Lung (tissue), 11 donors: ENCODE measurements at regions not wholly inside any gene's neighbourhood (a gene's known extent, or its start where the extent isn't known, plus 50 kb on each side); places are given as distances from the start of the nearest gene placed in this dataset.

Experiments
- ATAC-seq: fragments of 200-7000 bp; cut with Tn5 transposase; one replicate; pipeline ENCODE4 v1.9.1; 2020; ENCODE audit warnings: moderate number of reproducible peaks; ENCODE audit not compliant: insufficient read depth, low FRiP score
- DNase-seq, 3 donors: peaks; one replicate each; pipeline ENCODE4 v3.0.0-alpha.2; 2013 to 2017
- H3K27ac ChIP-seq, 2 donors: one replicate each; pipeline ENCODE4 v1.5.1; 2013; ENCODE audit warnings: mild to moderate bottlenecking in 2 of 2, moderate library complexity in 2 of 2, control low read depth in 1 of 2, inconsistent platforms in 1 of 2, low read depth in 1 of 2, low read length in 1 of 2
- H3K27me3 ChIP-seq, 3 donors: one replicate each; pipeline ENCODE4 v1.5.1; 2013; ENCODE audit warnings: low read length in 2 of 3; ENCODE audit not compliant: control insufficient read depth in 3 of 3, insufficient read depth in 3 of 3
- H3K36me3 ChIP-seq, 4 donors: one replicate each; pipeline ENCODE4 v1.5.1; 2013; ENCODE audit warnings: low read length in 4 of 4, mild to moderate bottlenecking in 1 of 4, moderate library complexity in 1 of 4; ENCODE audit not compliant: control insufficient read depth in 4 of 4, insufficient read depth in 4 of 4
- H3K4me1 ChIP-seq, 5 donors: one replicate each; pipeline ENCODE4 v1.5.1; 2013; ENCODE audit warnings: low read length in 5 of 5, mild to moderate bottlenecking in 2 of 5, moderate library complexity in 1 of 5; ENCODE audit not compliant: control insufficient read depth in 5 of 5, insufficient read depth in 5 of 5
- H3K4me3 ChIP-seq: one replicate; pipeline ENCODE4 v1.5.1; 2013; ENCODE audit warnings: mild to moderate bottlenecking, control low read depth, moderate library complexity
- H3K9ac ChIP-seq, 2 donors: one replicate each; pipeline ENCODE4 v1.5.1; 2013; ENCODE audit warnings: low read length in 2 of 2, control low read depth in 1 of 2; ENCODE audit not compliant: insufficient read depth in 1 of 2
- H3K9me3 ChIP-seq, 4 donors: one replicate each; pipeline ENCODE4 v1.5.1; 2013; ENCODE audit warnings: low read length in 3 of 4, mild to moderate bottlenecking in 1 of 4, moderate library complexity in 1 of 4; ENCODE audit not compliant: control insufficient read depth in 4 of 4, insufficient read depth in 3 of 4
- WGBS, 2 donors: extraction: QIAGEN DNeasy Blood & Tissue Kit; methylation state at CpG; one replicate each; pipeline ENCODE4 v1.1.7; 2013; 5-methylcytosine and 5-hydroxymethylcytosine counted together
- TF ChIP-seq, protein P1 (sequence below): IDR thresholded peaks from 2 replicates; pipeline ENCODE4 v1.5.1; 2012; ENCODE audit warnings: mild to moderate bottlenecking; ENCODE audit errors: control extremely low read depth, extremely low read depth
- donor health status: control.
- donor health status: control.
- donor health status: Bipolar disorder and iron deficiency.
- donor health status: healthy.
- donor health status: DM: yes; HTN: yes; CAD: no.

- H3K27me3 ChIP-seq, result no peaks in the 10 kb centered on the region
- 74 to 82% methylated on average over 2 of the region's 2 CpGs for WGBS, 2 donors
- H3K9ac ChIP-seq, result no peak overlapping the region
- no peak overlapping the region for H3K4me3 ChIP-seq
- H3K27ac ChIP-seq, result no peak overlapping the region
- DNase-seq (no peak), ATAC-seq (no peak)
- H3K4me1 ChIP-seq, result no peaks in the 10 kb centered on the region
- TF ChIP-seq, protein P1, sequence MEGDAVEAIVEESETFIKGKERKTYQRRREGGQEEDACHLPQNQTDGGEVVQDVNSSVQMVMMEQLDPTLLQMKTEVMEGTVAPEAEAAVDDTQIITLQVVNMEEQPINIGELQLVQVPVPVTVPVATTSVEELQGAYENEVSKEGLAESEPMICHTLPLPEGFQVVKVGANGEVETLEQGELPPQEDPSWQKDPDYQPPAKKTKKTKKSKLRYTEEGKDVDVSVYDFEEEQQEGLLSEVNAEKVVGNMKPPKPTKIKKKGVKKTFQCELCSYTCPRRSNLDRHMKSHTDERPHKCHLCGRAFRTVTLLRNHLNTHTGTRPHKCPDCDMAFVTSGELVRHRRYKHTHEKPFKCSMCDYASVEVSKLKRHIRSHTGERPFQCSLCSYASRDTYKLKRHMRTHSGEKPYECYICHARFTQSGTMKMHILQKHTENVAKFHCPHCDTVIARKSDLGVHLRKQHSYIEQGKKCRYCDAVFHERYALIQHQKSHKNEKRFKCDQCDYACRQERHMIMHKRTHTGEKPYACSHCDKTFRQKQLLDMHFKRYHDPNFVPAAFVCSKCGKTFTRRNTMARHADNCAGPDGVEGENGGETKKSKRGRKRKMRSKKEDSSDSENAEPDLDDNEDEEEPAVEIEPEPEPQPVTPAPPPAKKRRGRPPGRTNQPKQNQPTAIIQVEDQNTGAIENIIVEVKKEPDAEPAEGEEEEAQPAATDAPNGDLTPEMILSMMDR, result no peak
- H3K9me3 ChIP-seq, result no peaks in the 10 kb centered on the region
- H3K36me3 ChIP-seq, result no peaks in the 10 kb centered on the region
Observed at GRCh38 chr9:23220171-23220570, 605.9 kb downstream of the ELAVL2 start.

DNA sequence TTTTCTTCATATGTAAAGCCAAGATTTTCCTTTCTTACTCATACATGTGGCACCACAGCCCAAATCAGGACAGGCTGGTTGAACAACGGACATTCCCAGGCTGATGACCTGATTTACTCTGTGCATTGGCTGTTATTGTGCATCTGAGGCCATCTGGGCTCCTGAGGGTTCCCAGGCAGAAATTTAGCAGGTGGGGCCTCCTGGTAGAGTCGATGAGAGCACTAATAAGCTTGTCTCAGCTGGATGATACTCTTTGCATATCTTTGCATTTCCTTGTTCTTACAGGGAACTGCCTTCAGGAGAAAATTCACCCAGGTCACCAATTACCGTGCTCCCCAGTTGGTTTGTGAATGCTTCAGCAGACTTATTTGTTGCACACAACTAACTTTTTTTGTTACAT is 605.1 kb downstream of the ELAVL2 start:
- H3K9me3 ChIP-seq, result no peaks in the 10 kb centered on the region
- no peaks in the 10 kb centered on the region for H3K4me1 ChIP-seq
- no peak overlapping the region for H3K9ac ChIP-seq
- H3K36me3 ChIP-seq, result no peaks in the 10 kb centered on the region
- H3K27ac ChIP-seq, result no peak overlapping the region
- TF ChIP-seq, protein P1, result no peak
- ATAC-seq, result no peak
- no peaks in the 10 kb centered on the region for H3K27me3 ChIP-seq
- DNase-seq, result no peak
- no peak overlapping the region for H3K4me3 ChIP-seq
- 65 to 72% methylated on average over 3 of the region's 3 CpGs for WGBS, 2 donors

DNA sequence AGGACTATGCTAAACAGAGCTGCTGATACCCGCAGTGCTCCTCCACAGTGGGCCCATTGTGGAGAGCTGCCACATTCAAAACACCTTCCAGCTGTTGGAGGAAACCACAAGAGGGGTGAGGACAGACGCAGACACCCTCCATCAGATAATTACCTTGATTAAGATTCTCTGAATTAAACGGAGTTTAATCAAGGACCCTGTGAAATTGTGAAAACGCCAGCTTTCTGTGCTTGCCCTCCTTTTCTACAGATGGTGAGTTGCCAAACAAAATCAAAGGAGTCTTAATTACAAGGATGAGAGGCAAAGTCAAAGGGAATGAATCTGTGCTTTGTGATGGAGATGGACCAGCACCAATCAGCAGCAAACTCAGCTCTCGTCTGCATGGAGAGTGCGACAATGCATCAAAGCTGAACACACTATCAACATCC is 596.1 kb downstream of the ELAVL2 start:
- TF ChIP-seq, protein P1, result no peak
- 49 to 50% methylated on average over 6 of the region's 6 CpGs for WGBS, 2 donors
- Histone ChIP-seq H3K9ac (no peak overlapping the region), H3K36me3 (no peaks in the 10 kb centered on the region), H3K4me1 (no peaks in the 10 kb centered on the region), H3K27ac (no peak overlapping the region), H3K27me3 (no peaks in the 10 kb centered on the region), H3K4me3 (no peak overlapping the region), H3K9me3 (no peaks in the 10 kb centered on the region)
- no peak for ATAC-seq
- DNase-seq, result no peak

- Histone ChIP-seq H3K4me1 (no peaks in the 10 kb centered on the region), H3K9me3 (peaks cover 0 to 2% (median under 1%) of the 10 kb centered on the region in 4 donors), H3K4me3 (no peak overlapping the region), H3K9ac (no peak overlapping the region), H3K27ac (no peak overlapping the region), H3K27me3 (no peaks in the 10 kb centered on the region), H3K36me3 (no peaks in the 10 kb centered on the region)
- no peak for ATAC-seq
- no peak for DNase-seq
- TF ChIP-seq, protein P1, result no peak
- 45 to 46% methylated on average over 2 of the region's 2 CpGs for WGBS, 2 donors
Observed at GRCh38 chr9:23232831-23233230, 593.2 kb downstream of the ELAVL2 start.
